ENCODE measurements at regions not wholly inside any gene's neighbourhood (a gene's known extent, or its start where the extent isn't known, plus 50 kb on each side); places are given as distances from the start of the nearest gene placed in this dataset.

- Mint-ChIP-seq H3K27me3 (ENCODE audit: unreplicated experiment) (peaks cover 2% of the 10 kb centered on the region), H3K9me3 (ENCODE audit: unreplicated experiment) (no peaks in the 10 kb centered on the region), H3K27ac (ENCODE audit: unreplicated experiment) (no peak overlapping the region), H3K36me3 (ENCODE audit: low read depth, unreplicated experiment) (no peaks in the 10 kb centered on the region), H3K4me1 (ENCODE audit: unreplicated experiment) (no peaks in the 10 kb centered on the region), H3K4me3 (ENCODE audit: unreplicated experiment) (no peak overlapping the region)
- TF ChIP-seq, protein P1, sequence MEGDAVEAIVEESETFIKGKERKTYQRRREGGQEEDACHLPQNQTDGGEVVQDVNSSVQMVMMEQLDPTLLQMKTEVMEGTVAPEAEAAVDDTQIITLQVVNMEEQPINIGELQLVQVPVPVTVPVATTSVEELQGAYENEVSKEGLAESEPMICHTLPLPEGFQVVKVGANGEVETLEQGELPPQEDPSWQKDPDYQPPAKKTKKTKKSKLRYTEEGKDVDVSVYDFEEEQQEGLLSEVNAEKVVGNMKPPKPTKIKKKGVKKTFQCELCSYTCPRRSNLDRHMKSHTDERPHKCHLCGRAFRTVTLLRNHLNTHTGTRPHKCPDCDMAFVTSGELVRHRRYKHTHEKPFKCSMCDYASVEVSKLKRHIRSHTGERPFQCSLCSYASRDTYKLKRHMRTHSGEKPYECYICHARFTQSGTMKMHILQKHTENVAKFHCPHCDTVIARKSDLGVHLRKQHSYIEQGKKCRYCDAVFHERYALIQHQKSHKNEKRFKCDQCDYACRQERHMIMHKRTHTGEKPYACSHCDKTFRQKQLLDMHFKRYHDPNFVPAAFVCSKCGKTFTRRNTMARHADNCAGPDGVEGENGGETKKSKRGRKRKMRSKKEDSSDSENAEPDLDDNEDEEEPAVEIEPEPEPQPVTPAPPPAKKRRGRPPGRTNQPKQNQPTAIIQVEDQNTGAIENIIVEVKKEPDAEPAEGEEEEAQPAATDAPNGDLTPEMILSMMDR (IDR thresholded peaks at IDR 0.05; ENCODE audit: unreplicated experiment): no peak
- DNase-seq (ENCODE audit: low spot score): no peak
These were observed 151.6 kb downstream of the EMX2 start for GRCh38 chr10:117694190-117694589.

DNA sequence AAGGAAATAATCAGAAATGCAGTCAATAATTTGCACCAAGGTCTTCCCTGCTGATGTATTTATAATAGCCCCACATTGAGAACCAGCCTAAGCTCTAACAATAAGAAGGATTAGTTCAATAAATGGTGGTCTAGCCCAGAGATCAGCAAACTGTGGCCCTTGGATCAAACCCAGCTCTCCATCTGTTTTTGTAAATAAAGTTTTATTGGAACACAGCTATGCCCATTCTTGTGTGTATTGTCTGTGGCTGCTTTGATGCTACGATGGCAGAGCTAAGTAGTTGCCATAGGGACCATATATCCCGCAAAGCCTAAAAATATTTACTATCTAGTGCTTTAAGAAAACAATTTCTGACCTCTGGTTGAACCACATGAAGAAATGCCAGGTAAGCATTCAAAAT is 154.9 kb downstream of the EMX2 start:
- no peak for DNase-seq (ENCODE audit: low spot score)
- no peaks in the 10 kb centered on the region for H3K4me1 Mint-ChIP-seq (ENCODE audit: unreplicated experiment)
- H3K27me3 Mint-ChIP-seq (ENCODE audit: unreplicated experiment): peaks cover 4% of the 10 kb centered on the region
- no peak overlapping the region for H3K27ac Mint-ChIP-seq (ENCODE audit: unreplicated experiment)
- TF ChIP-seq, protein P1 (IDR thresholded peaks at IDR 0.05; ENCODE audit: unreplicated experiment): no peak
- H3K9me3 Mint-ChIP-seq (ENCODE audit: unreplicated experiment): no peaks in the 10 kb centered on the region
- H3K4me3 Mint-ChIP-seq (ENCODE audit: unreplicated experiment): no peak overlapping the region
- no peaks in the 10 kb centered on the region for H3K36me3 Mint-ChIP-seq (ENCODE audit: low read depth, unreplicated experiment)

DNA sequence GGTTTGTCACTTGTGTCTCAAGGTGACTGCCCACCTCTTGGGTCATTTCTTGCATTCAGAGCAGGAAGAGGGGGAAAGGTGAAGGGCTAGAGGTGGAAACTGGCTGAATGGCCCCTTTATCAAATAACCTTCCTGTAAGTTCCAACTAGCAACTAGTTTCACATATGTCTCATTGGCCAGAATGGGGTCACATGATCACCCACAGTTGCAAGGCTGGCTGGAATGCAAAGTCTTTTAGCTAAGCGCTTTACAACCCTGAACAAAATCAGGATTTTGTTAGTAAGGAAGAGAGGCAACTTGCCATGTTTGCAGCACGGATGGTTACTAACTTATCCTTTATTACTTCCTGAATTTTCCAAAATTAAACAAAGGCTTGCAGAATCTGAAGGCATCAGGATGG is 156.3 kb downstream of the EMX2 start:
- Mint-ChIP-seq H3K4me1 (ENCODE audit: unreplicated experiment) (no peaks in the 10 kb centered on the region), H3K9me3 (ENCODE audit: unreplicated experiment) (no peaks in the 10 kb centered on the region), H3K4me3 (ENCODE audit: unreplicated experiment) (no peak overlapping the region), H3K27ac (ENCODE audit: unreplicated experiment) (no peak overlapping the region), H3K27me3 (ENCODE audit: unreplicated experiment) (peaks cover 4% of the 10 kb centered on the region), H3K36me3 (ENCODE audit: low read depth, unreplicated experiment) (no peaks in the 10 kb centered on the region)
- no peak for DNase-seq (ENCODE audit: low spot score)
- TF ChIP-seq, protein P1 (IDR thresholded peaks at IDR 0.05; ENCODE audit: unreplicated experiment): no peak

- TF ChIP-seq, protein P1 (IDR thresholded peaks at IDR 0.05; ENCODE audit: unreplicated experiment): no peak
- Mint-ChIP-seq H3K4me3 (ENCODE audit: unreplicated experiment) (no peak overlapping the region), H3K9me3 (ENCODE audit: unreplicated experiment) (no peaks in the 10 kb centered on the region), H3K27ac (ENCODE audit: unreplicated experiment) (no peak overlapping the region), H3K36me3 (ENCODE audit: low read depth, unreplicated experiment) (no peaks in the 10 kb centered on the region), H3K4me1 (ENCODE audit: unreplicated experiment) (no peaks in the 10 kb centered on the region), H3K27me3 (ENCODE audit: unreplicated experiment) (peaks cover 4% of the 10 kb centered on the region)
- DNase-seq (ENCODE audit: low spot score): no peak
These were observed 157.0 kb downstream of the EMX2 start for GRCh38 chr10:117699436-117700075.

DNA sequence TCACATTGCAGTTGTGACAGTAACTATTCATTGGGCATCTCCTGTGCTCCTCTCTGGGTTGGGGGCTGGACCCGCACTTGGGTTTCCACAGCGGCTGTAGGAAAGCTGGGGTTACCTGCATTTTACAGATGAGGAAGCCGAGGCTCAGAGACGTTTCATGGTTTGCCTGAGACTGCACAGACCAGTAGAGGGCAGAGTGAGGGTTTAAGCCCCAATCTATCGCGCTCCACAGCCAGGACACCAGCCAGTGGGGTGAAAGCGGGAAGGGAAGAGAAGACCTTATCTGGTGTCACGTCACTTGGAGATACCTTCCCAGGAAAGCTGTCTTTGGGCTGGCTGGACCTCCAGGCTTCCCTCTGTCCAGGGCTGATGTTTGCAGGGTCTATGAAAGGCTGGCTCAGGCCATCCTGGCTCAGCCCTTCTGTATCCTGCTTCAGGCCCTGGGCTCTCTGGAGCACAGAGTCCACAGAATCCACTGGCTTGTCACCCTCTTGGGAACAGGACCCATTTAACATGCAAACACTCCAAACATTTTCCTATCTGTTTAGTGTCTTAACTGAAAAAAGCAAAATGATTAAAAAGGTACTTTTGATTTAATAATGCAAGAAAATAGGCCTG is 167.7 kb downstream of the EMX2 start:
- no peaks in the 10 kb centered on the region for H3K27me3 Mint-ChIP-seq (ENCODE audit: unreplicated experiment)
- TF ChIP-seq, protein P1 (IDR thresholded peaks at IDR 0.05; ENCODE audit: unreplicated experiment): no peak
- H3K4me3 Mint-ChIP-seq (ENCODE audit: unreplicated experiment): no peak overlapping the region
- DNase-seq (ENCODE audit: low spot score): no peak
- no peak overlapping the region for H3K27ac Mint-ChIP-seq (ENCODE audit: unreplicated experiment)
- no peaks in the 10 kb centered on the region for H3K9me3 Mint-ChIP-seq (ENCODE audit: unreplicated experiment)
- H3K36me3 Mint-ChIP-seq (ENCODE audit: low read depth, unreplicated experiment): no peaks in the 10 kb centered on the region
- H3K4me1 Mint-ChIP-seq (ENCODE audit: unreplicated experiment): peaks cover 4% of the 10 kb centered on the region

Data from endothelial cell (in vitro differentiated cells).